ENCODE measurements at regions not wholly inside any gene's neighbourhood (a gene's known extent, or its start where the extent isn't known, plus 50 kb on each side); places are given as distances from the start of the nearest gene placed in this dataset.

DNA sequence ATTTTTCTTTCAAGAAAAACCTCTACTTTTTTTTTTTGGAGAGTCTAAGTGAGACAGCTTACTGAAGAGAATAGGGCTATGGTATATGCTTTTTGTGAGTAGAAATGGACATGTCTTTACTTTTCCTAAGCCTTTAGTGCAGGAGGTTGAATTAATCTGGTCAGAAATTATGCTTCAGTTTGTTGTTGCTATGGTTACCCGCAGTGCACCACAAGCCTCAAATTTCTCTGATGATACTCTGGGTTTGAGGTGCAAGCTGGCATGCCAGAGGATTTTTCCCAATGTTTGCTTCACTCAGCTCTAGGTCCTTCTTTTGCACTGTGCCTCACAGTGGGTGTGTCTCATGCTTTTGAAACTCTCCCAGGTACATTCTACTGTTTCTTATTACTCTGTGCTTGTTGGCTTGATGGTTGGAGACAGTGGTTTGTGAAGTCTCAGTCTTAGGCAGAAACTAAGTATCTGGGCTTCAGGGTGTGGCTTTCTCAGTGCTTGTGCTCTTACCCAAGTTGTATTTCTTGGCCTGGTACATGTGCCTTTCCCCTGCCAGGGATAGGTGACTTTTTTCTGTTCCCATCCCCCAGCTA, 278.3 kb downstream of the RBM43 start:
- DNase-seq (ENCODE audit: low read depth): peak; percentile 34

GRCh38 chr2:150981826-150982225, 279.8 kb downstream of the RBM43 start:
- no peak for DNase-seq (ENCODE audit: low read depth)

- no peak for DNase-seq (ENCODE audit: low read depth)
These were observed 283.6 kb downstream of the RBM43 start for GRCh38 chr2:150978053-150978452.

- no peak for DNase-seq (ENCODE audit: low read depth)
These were observed 284.4 kb downstream of the RBM43 start for GRCh38 chr2:150977296-150977695.

GRCh38 chr2:150976604-150977003, 285.1 kb downstream of the RBM43 start:
- no peak for DNase-seq (ENCODE audit: low read depth)

GRCh38 chr2:150974864-150975263, 286.8 kb downstream of the RBM43 start:
- no peak for DNase-seq (ENCODE audit: low read depth)

DNA sequence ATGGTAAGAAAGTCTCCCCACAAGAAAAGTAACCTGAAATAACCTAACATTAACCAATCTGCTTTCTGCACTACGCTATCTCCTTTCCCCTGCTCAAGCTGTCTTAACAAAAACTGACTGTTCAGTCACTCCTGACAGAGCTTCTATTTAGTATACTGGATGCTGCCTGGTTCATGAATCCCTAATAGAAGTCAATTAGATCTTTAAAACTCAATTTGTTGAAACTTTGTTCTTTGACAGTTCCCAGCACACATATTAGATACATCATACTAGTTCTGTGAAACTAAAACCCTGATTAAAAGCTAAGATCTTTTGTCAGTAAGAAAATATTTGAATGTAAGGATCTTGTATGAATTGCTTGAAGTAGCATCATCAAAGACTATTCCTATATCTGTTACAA, 287.4 kb downstream of the RBM43 start:
- no peak for DNase-seq (ENCODE audit: low read depth)

DNA sequence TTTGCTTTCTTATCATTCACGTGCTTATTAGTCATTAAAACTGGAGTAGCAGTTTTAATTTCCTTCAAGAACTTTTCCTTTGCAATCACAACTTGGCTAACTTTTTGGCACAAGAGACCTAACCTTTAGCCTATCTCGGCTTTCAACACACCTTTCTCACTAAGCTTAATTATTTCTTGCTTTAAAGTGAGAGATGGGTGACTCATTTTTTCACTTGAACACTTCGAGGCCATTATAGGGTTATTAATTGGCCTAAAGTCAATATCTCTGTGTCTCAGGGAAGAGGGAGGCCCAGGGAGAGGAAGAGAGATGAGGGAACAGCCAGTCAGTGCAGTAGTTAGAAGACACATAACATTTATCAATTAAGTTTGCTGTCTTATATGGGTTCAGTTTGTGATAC, 289.8 kb downstream of the RBM43 start:
- no peak for DNase-seq (ENCODE audit: low read depth)

DNA sequence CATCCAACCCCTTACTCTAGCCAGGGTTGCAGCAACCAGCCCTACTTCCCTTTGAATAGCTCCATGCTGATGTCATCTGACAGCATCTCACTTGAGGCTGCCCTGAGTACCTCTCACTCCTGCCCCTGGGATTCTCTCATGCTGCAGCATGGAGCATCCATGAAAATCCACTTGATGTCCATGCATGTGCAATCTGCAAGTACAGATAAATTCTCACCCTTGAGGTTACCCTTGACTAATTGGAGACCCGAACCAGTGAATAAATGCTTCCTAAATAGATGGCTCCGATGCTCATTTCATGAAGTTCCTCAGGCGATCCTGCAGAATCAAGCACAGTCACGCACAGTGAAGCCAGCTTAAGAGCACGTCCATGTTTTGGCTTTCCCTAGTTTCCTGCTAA, 298.3 kb downstream of the RBM43 start:
- DNase-seq (ENCODE audit: low read depth): no peak

DNA sequence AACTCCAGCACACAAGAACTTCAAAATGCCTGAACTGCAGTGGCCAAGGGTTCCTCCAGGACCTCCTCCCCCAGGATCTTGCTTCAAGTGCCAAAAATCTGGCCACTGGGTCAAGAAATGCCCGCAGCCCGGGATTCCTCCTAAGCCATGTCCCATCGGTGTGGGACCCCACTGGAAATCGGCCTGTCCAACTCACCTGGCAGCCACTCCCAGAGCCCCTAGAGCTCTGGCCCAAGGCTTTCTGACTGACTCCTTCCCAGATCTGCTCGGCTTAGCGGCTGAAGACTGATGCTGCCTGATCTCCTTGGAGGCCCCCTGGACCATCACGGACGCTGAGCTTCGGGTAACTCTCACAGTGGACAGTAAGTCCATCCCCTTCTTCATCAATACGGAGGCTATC, 306.4 kb downstream of the RBM43 start:
- DNase-seq (ENCODE audit: low read depth): no peak

DNA sequence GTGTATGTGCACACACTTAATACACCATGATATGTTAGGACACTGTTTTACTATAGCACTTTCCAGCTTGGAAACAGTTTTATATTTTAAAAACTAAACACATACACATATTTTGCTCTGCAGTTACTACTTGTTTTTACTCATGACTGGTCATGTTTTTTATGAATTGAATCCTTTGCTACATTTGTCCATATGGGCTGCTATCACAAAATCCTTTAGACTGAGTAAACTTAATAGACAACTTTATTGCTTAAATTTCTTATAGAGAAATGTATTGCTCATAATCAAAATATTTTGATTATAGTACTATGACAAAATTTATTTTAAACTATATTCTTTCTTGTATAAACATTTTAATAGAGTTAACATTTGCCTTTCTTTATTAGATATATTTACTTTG, 314.8 kb downstream of the RBM43 start:
- no peak for DNase-seq (ENCODE audit: low read depth)

DNA sequence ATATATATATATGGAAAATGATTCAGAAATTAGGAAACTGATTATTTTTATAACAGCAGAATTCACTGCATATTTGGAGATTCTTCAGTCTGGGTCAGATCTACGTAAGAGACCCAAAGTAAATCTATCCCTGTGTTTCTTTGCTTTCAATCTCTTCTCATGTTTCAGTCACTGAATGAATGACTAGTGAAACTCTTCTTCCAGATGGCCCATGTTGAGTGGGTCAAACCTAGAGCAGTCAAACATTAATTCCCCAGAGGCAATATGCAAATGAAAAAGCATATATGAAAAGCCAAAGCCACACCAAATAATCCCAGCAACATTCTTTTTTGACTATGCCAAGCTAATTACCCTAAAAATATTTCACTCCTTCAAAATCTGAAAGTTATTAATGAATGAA, 317.3 kb downstream of the RBM43 start:
- no peak for DNase-seq (ENCODE audit: low read depth)

DNA sequence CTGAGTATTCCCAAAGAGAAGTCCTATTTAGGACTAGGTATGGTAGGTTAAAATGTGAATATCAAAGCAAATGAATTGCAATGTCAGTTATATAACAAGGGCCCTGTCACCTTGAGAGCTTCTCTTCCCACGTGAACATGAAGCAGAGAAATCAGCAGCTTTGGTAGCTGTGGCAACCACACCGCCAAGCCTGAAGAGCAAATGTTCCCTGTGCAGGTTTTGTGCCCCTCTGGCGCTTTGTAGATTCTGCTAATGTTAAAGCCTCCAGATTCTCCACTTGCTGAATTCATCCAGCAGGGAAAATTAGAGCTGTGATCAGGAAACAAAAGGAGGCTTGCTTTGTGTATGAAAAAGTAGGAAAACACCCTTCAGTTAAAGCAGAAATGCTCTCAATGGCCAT, 322.6 kb downstream of the RBM43 start:
- no peak for DNase-seq (ENCODE audit: low read depth)

DNA sequence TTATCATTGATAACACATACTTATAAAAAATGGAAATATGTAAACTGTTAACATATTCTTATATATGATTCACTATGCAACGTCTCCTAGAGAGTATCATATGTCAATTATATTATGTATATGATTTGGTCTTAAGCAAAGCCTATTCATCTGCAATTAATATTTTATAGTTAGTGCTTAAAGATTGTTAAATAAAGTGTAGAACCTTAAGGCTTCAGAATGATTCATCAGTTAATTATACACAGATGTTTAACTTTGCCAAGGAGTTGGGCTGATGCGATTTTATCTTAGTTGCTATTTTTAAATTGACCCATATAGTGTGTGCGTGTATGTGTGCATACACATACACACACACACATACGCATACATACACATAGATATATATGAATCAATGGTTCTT, 323.1 kb downstream of the RBM43 start:
- no peak for DNase-seq (ENCODE audit: low read depth)

DNA sequence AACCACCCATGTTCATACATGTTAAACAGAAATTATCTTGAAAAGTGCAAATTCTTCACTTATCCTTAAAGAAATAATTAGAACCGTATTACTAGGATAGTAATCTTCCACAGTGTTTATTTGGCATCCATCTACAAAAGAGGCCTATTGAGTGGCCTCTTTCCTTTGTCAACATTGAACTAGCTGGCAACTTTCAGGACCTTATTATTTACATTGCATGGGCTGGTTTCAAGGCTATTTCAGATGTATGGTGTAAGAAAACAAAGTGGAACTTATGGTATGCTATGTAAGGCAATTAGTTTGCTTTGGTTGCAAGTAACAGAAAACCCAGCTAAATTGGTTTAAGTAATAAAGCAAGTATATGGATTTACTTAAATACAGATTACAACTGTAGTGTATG, 324.6 kb downstream of the RBM43 start:
- DNase-seq (ENCODE audit: low read depth): no peak

- DNase-seq (ENCODE audit: low read depth): no peak
These were observed 330.2 kb downstream of the RBM43 start for GRCh38 chr2:150931451-150931850.

DNA sequence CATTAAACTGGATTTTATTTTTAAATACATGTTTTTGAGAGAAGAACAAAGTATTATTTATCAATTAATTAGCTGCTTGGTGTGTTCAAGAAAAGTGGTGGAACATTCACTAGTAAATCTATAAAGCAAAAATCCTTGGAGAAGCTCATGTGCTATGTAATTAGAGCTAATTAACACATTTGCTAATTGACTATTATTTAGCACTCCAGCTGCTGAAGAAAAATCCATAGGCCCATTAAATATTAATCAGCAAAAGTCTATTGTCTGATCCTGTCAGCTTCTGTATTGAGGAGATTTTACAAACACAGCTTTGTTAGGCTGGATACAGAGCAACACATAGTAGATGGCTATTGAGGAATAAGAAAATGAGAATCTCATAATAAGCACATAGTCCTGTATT, 336.1 kb downstream of the RBM43 start:
- no peak for DNase-seq (ENCODE audit: low read depth)

DNA sequence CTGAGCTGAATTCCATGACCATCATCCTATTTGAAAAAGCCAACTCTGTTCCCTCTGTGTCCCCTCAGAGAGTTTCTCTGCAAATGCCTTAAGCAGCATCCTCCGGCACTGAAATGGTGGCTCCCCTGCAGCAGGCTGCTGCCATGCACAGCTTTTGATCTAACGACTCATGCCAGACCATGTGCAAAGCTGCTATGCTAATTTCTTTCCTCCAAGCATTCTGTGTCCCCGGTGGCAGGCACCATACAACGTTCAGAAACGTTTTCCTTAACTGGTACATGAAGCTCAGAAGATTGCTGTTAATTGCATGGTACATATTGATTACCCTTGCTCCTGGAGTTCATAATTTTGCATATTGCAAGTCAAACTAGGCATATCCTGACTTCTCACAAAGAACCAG, 336.8 kb downstream of the RBM43 start:
- no peak for DNase-seq (ENCODE audit: low read depth)

DNA sequence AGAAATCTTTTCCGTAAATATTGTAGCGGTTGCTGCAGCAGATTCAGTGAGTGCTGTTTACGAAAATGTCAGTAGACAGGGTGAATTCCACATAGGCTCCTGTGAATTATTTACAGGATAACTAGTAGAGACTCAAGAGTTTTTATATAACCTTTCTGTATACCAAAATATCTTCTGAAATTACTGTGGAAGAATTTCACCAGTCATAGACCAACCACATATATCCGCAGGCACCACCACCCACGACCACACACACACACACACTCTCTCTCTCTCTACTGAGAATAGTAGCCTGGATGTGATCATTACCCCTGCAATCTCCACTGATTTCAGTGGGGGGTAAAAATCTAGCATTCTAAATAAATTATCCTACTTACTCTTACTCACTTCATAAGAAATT, 341.8 kb downstream of the RBM43 start:
- peak; percentile 75 for DNase-seq (ENCODE audit: low read depth)

DNA sequence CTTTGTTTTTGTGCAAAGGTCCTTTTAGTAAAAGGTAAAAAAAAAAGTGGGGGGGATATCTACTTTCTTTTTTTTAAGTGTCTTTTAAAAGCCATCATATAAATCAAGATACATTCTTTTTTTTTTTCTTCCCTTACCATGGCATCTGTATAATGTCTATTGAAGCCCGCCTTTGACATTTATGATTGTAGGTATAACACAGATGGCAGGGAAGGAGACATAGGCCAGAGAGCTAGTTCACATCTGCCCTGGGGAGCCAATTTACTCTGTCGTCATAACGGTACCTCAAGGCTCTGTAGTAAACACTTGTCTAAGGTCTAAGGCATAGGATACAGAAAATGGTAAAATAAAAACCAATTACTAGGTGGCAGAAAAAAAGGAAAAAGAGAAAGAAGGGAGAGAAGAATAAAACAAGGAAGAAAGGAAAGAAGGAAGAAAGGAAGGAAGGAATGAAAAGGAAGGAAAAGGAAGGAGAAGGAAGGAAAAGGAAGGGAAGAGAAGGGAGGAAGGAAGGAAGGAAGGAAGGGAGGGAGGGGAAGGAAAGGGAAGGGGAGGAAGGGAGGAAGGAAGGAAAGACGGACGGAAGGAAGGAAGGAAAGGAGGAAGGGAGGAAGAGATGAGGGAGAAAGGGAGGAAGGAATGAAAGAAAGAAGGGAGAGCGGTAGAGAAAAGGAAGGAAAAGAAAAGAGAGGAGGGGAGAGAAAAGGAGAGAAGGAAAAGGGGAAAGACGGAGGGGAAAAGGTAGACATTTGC, 343.5 kb downstream of the RBM43 start:
- DNase-seq (ENCODE audit: low read depth): no peak

- no peak for DNase-seq (ENCODE audit: low read depth)
These were observed 344.9 kb downstream of the RBM43 start for GRCh38 chr2:150916467-150917396.

DNA sequence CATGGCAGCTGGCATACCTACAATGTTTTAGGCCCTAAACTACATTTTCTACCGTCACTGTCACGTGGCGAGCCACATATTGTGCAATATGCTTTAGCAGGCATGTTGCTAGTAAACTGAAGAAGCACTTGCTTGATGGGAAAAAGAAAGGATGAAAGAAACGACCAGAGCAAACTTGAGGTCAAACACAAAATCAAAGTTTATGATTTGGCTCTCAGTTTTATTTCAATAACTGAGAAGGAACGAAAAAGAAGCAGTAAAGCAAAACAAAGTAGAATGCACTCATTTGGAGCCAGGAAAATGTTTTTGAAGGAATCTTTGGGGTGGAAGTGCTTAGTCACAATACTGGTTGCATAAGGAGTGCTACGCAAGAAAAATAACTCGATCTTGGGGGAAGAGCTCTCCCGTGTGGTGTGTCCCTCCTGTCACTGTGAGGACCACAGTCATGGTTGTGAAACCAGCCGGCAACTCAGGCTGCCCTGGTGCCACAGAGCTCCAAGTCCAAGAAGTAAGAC, 349.8 kb downstream of the RBM43 start:
- peak; percentile 84 for DNase-seq (ENCODE audit: low read depth)

All from myocyte (in vitro differentiated cells).